LNCAP (cell line): ENCODE measurements at regions not wholly inside any gene's neighbourhood (a gene's known extent, or its start where the extent isn't known, plus 50 kb on each side); places are given as distances from the start of the nearest gene placed in this dataset.

Source experiments
- CTCF ChIP-seq: fragments of 450-650 bp; IDR thresholded peaks from 2 replicates; pipeline ENCODE4 v1.5.1; 2017; ENCODE audit warnings: mild to moderate bottlenecking

- TF ChIP-seq CTCF, result no peak
Measured at GRCh38 chr2:208819190-208819589, 412.6 kb downstream of the PTH2R start.

GRCh38 chr2:208820014-208820688 lies 413.6 kb downstream of the PTH2R start:
- peak; percentile 51 for TF ChIP-seq CTCF

GRCh38 chr2:208827109-208827508 lies 420.5 kb downstream of the PTH2R start:
- no peak for TF ChIP-seq CTCF

- no peak for TF ChIP-seq CTCF
Measured at GRCh38 chr2:208827549-208828221, 421.1 kb downstream of the PTH2R start.

- TF ChIP-seq CTCF, result no peak
Measured at GRCh38 chr2:208830203-208830602, 423.6 kb downstream of the PTH2R start.

- TF ChIP-seq CTCF, result no peak
Measured at GRCh38 chr2:208847651-208848050, 441.1 kb downstream of the PTH2R start.

GRCh38 chr2:208854717-208855116 lies 448.1 kb downstream of the PTH2R start:
- no peak for TF ChIP-seq CTCF
